RWPE1 (cell line): ENCODE measurements at regions not wholly inside any gene's neighbourhood (a gene's known extent, or its start where the extent isn't known, plus 50 kb on each side); places are given as distances from the start of the nearest gene placed in this dataset.
"Not testable (repeated sequence)": the region's sequence is repeated elsewhere in the genome, so short reads cannot be mapped to it uniquely, and the experiment has no call there.

ENCODE experiments used
- CTCF ChIA-PET: fragments of 350-600 bp; sonication (Branson Sonifier 250); formaldehyde crosslinking; extraction: SDS; loops from one replicate; lab custom pipeline; 2021; lab: Yijun Ruan, JAX
- POLR2A ChIA-PET: fragments of 400-600 bp; formaldehyde crosslinking; extraction: SDS; loops from one replicate; lab custom pipeline; 2020; ENCODE audit warnings: antibody characterized with exemption; ENCODE audit not compliant: low non-redundant PET; lab: Yijun Ruan, JAX
- DNase-seq: peaks from one replicate; pipeline ENCODE4 v3.0.0; 2012; ENCODE audit warnings: low spot score
- H3K27ac ChIP-seq: fragments of 450-650 bp; 2 replicates; pipeline ENCODE4 v1.5.1; 2017
- TF ChIP-seq, protein P1 (sequence below): fragments of 450-650 bp; conservative IDR thresholded peaks from 2 replicates; pipeline ENCODE4 v1.5.1; 2017; ENCODE audit warnings: low read depth, mild to moderate bottlenecking

DNA sequence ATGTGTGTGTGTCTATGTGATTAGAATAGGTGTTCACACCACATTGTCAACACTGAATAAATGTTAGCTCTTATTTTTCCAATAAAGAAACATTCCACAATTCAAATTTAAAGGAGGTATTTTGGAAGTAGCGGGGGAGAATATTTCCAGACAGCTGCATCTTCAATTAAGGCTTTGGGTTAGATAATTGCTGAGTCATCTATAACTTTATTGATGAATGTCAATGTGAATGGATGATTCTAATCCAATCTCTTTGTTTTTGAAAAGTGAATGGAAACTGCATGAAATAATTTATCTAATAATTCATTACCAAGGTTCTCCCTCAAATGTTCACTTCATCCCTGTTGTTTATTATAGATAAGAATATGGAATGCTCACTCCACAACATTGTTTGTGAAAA, 625.2 kb downstream of the IRS1 start:
- DNase-seq = no peak
- POLR2A ChIA-PET = no interaction called here
- CTCF ChIA-PET = interaction anchor here (0.8 kb wide), 1 partner anchor 1606 kb away, joined by 3 read pairs; no protein-coding TSS in a partner anchor
- TF ChIP-seq, protein P1, sequence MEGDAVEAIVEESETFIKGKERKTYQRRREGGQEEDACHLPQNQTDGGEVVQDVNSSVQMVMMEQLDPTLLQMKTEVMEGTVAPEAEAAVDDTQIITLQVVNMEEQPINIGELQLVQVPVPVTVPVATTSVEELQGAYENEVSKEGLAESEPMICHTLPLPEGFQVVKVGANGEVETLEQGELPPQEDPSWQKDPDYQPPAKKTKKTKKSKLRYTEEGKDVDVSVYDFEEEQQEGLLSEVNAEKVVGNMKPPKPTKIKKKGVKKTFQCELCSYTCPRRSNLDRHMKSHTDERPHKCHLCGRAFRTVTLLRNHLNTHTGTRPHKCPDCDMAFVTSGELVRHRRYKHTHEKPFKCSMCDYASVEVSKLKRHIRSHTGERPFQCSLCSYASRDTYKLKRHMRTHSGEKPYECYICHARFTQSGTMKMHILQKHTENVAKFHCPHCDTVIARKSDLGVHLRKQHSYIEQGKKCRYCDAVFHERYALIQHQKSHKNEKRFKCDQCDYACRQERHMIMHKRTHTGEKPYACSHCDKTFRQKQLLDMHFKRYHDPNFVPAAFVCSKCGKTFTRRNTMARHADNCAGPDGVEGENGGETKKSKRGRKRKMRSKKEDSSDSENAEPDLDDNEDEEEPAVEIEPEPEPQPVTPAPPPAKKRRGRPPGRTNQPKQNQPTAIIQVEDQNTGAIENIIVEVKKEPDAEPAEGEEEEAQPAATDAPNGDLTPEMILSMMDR = no peak
- H3K27ac ChIP-seq = no peak overlapping the region

DNA sequence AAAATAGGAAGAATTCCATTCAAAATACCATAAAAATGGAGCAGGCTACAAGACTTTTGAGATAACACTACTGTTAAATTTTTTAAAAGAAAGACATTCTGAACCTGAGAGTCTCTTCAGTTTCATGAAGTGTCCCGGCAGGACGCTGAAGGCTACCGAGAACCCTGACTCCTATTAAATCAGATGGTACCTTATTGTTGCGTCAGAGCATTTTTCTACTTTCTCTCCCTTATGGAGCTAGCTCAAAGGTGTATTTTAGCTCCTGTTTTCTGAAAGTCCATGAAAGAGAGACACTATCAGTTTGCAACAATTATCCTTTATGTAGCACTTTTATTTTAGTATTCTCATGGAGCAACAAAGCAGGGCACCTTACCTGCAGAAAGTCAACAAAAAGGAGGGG, 626.7 kb downstream of the IRS1 start:
- POLR2A ChIA-PET = no interaction called here
- H3K27ac ChIP-seq = no peak overlapping the region
- DNase-seq = no peak
- CTCF ChIA-PET = interaction anchor here (0.7 kb wide), 1 partner anchor 22 kb away, joined by 4 read pairs; no protein-coding TSS in a partner anchor
- TF ChIP-seq, protein P1 = no peak

DNA sequence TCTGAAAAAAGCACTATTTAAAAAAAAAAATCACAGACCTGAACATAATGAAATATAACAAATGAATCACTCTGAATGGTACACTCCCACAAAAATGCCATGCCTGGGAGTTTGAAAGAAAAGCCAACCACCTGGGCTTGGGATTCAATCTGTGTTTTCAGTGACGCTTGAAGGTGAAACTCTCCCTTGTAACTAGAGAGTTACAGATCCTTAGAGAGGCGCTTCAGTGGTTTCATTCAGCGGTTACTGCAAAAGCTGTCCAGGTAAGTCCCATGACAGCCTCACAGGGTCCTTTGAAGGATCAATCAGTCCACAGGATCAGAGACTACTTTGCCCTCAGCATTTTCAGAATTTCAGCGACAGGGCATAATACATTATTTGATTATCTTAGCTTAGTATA, 627.3 kb downstream of the IRS1 start:
- H3K27ac ChIP-seq = no peak overlapping the region
- DNase-seq = no peak
- ChIA-PET CTCF (no interaction called here), POLR2A (no interaction called here)
- TF ChIP-seq, protein P1 = no peak

DNA sequence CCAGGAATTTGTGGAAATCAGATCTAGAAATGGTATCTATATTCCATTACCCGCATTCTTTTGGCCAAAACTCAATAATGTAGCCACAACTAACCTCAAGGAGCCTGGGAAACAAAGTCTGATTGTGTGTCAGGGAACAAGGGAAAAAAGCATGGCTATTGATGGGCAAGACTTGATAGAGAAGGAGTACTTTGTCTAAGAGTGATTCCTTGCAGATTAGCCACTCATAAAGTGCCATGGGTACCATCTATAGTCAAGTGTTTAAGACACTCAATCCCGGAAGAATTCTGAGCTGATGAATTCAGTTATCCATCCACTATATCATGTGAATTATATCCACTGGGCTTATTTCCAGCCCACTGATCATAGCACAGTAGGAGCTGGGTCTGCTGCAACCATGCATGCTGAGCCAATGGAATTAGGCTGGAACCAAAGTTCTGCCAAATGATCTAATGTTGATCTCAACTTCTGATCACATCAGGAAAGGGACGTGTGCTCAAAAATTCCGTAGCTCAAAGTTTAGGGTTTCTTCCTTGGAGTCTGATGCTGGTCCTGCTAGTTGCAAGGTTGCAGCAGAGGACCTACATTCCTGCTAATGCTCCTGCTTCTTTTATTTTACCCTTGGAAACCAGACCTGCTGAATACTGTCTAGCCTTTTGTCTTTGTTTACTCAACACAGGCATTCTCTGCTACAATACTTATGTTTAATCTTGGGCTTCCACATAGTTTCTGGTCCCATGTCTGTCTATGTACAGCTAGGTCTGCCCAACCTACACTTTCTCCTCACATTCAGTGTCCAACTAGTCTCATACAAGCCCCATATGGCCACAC, 629.7 kb downstream of the IRS1 start:
- ChIA-PET POLR2A (no interaction called here), CTCF (interaction anchor here (0.7 kb wide), 1 partner anchor 8 kb away, joined by 5 read pairs; no protein-coding TSS in a partner anchor)
- no peak for DNase-seq
- H3K27ac ChIP-seq = no peak overlapping the region
- TF ChIP-seq, protein P1 = no peak

DNA sequence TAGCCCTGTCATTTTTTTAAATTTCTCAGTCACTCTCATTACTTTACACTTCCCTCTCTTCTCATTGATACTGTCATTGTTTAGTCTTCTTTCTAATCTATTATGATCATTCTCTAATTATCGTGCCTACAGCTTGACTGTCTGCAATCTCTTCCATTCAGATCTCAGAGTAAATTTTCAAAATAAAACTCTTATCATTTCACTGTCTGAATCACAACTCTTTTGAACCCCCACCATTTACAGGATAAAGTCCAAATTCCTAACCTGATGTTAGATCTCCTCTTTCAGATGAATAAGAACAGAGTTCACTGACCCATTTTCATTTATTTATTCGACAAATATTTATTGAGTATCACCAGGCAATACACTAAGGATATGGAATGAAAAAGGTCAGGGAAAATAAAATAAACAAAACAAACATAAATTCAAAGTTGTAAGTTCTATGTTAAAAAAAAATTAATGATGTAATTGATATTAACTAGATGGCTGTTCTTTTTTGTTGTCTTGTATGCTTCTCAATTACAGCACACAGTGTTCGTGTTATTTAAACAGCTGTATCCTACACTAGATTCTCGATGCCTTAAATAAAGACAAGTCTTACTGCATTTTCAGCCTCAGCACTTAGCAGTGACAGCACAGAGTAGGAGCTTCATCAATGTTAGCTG, 631.0 kb downstream of the IRS1 start:
- DNase-seq = no peak
- CTCF ChIA-PET = no interaction called here
- TF ChIP-seq, protein P1 = no peak
- H3K27ac ChIP-seq = no peak overlapping the region
- POLR2A ChIA-PET = no interaction called here

DNA sequence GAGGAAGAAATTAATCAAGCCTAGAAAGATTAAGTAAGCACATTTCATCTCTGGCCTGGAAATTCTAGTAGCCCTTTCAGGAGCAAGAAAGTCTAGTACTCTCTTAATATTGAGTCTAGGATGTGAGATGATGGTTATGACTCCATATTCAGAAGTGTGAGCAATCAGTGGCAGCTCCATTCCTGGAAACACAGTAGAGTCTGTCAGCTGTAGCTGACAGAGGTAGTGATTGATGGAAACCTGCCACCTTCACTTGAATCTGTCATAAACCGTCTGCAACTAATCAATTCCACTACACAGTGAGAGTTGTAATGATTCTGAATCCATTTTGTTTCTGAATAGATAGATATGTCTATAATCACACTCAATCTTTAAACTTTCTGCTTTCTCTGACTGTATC, 635.1 kb downstream of the IRS1 start:
- no peak for DNase-seq
- TF ChIP-seq, protein P1 = no peak
- H3K27ac ChIP-seq = no peak overlapping the region
- CTCF ChIA-PET = interaction anchor here (0.7 kb wide), 1 partner anchor 348 kb away, joined by 3 read pairs; no protein-coding TSS in a partner anchor
- POLR2A ChIA-PET = no interaction called here

DNA sequence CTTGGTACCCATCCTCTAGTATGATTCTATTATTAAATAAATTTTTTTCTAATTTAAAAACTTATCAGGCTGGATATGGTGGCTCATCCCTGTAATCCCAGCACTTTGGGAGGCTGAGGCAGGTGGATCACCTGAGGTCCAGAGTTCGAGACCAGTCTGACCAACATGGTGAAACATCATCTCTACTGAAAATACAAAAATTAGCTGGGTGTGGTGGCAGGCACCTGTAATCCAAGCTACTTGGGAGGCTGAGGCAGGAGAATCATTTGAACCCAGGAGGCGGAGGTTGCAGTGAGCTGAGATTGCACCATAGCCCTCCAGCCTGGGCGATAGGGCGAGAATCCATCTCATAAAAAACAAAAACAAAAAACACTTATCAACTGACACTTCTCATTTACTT, 639.0 kb downstream of the IRS1 start:
- DNase-seq, CTCF ChIA-PET, POLR2A ChIA-PET, H3K27ac ChIP-seq: not testable (repeated sequence)
